ENCODE measurements at regions not wholly inside any gene's neighbourhood (a gene's known extent, or its start where the extent isn't known, plus 50 kb on each side); places are given as distances from the start of the nearest gene placed in this dataset.

GRCh38 chr21:26284531-26284930 lies 114.0 kb upstream of the APP start:
- TF ChIP-seq POLR2A (IDR thresholded peaks at IDR 0.05), result no peak
- no peak for TF ChIP-seq CTCF (IDR thresholded peaks at IDR 0.05 in 4 of 5, conservative IDR thresholded peaks at IDR 0.05 in 1 of 5)
